ENCODE measurements at regions not wholly inside any gene's neighbourhood (a gene's known extent, or its start where the extent isn't known, plus 50 kb on each side); places are given as distances from the start of the nearest gene placed in this dataset.

- DNase-seq (ENCODE audit: extremely low spot score in 2 of 2) = no peak
- intact Hi-C loops (cut with DNase I) = no loop called here
- H3K36me3 ChIP-seq = no peaks in the 10 kb centered on the region
- H3K4me1 ChIP-seq = peaks cover 23% of the 10 kb centered on the region
- H3K27me3 ChIP-seq = no peaks in the 10 kb centered on the region
- H3K4me3 ChIP-seq = no peak overlapping the region
- no peaks in the 10 kb centered on the region for H3K9me3 ChIP-seq
- H3K27ac ChIP-seq = peak overlapping the region; percentile 12
- TF ChIP-seq POLR2AphosphoS5 (IDR thresholded peaks at IDR 0.05; ENCODE audit: insufficient read depth in 1 of 2, low read depth in 1 of 2) (no peak), POLR2A (IDR thresholded peaks at IDR 0.05) (no peak), CTCF (IDR thresholded peaks at IDR 0.05) (no peak)
These were observed 200.6 kb upstream of the CDH5 start for GRCh38 chr16:66165879-66166278.

GRCh38 chr16:66164581-66165247 is 201.8 kb upstream of the CDH5 start:
- intact Hi-C loops (cut with DNase I) = no loop called here
- Histone ChIP-seq H3K36me3 (no peaks in the 10 kb centered on the region), H3K27me3 (no peaks in the 10 kb centered on the region), H3K4me3 (no peak overlapping the region), H3K9me3 (no peaks in the 10 kb centered on the region), H3K4me1 (peaks cover 23% of the 10 kb centered on the region), H3K27ac (peak overlapping the region; percentile 42)
- TF ChIP-seq POLR2A (IDR thresholded peaks at IDR 0.05) (no peak), CTCF (IDR thresholded peaks at IDR 0.05) (no peak), POLR2AphosphoS5 (IDR thresholded peaks at IDR 0.05; ENCODE audit: insufficient read depth in 1 of 2, low read depth in 1 of 2) (peak; percentile 41 to 43)
- DNase-seq (ENCODE audit: extremely low spot score in 2 of 2) = no peak

DNA sequence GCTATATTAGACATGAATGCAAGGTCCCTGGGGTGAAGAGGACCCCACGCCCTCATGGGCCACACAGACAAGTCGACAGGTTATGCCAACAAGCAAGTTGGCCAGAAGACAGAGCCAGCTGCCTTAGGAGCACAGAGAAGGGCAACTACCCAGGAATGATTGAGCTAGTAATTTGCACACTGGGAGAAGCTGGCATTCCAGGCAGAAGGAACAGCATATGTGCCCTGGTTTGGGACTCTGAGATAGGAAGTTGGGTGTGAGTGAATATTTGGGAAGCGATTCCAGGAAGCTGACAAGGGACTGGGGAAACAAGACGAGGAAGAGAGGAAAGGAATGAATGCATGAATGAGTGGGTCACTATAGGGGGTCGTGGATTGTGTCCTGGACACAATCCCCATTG is 203.7 kb upstream of the CDH5 start:
- H3K4me1 ChIP-seq = peaks cover 23% of the 10 kb centered on the region
- no peak overlapping the region for H3K4me3 ChIP-seq
- intact Hi-C loops (cut with DNase I) = no loop called here
- no peaks in the 10 kb centered on the region for H3K36me3 ChIP-seq
- no peak for DNase-seq (ENCODE audit: extremely low spot score in 2 of 2)
- H3K27me3 ChIP-seq = no peaks in the 10 kb centered on the region
- TF ChIP-seq CTCF (IDR thresholded peaks at IDR 0.05) (no peak), POLR2A (IDR thresholded peaks at IDR 0.05) (no peak), POLR2AphosphoS5 (IDR thresholded peaks at IDR 0.05; ENCODE audit: insufficient read depth in 1 of 2, low read depth in 1 of 2) (no peak)
- H3K27ac ChIP-seq = no peak overlapping the region
- no peaks in the 10 kb centered on the region for H3K9me3 ChIP-seq

DNA sequence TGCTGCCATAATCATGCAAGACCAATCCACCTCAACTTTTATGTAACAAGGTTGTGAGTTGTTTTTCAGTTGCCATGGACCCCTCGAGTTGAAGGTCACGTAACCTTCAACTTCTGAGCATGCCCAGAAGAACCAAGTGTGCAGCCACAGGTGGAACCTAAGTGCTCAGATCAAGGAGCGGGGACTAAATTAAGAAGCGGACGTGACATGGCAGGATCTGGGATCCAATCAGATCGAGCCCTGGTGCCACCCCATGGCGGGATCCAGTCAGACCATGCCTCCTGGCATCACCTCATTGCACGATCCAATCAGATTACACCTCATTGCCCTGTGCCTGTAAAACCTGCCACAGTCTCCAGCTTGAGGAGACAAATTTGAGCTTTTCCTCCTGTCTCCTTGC is 204.5 kb upstream of the CDH5 start:
- Histone ChIP-seq H3K36me3 (no peaks in the 10 kb centered on the region), H3K27me3 (no peaks in the 10 kb centered on the region), H3K9me3 (no peaks in the 10 kb centered on the region), H3K4me3 (no peak overlapping the region), H3K27ac (no peak overlapping the region), H3K4me1 (peaks cover 23% of the 10 kb centered on the region)
- no peak for DNase-seq (ENCODE audit: extremely low spot score in 2 of 2)
- TF ChIP-seq POLR2AphosphoS5 (IDR thresholded peaks at IDR 0.05; ENCODE audit: insufficient read depth in 1 of 2, low read depth in 1 of 2) (no peak), CTCF (IDR thresholded peaks at IDR 0.05) (no peak), POLR2A (IDR thresholded peaks at IDR 0.05) (no peak)
- intact Hi-C loops (cut with DNase I) = no loop called here

GRCh38 chr16:66161269-66161668 is 205.2 kb upstream of the CDH5 start:
- Histone ChIP-seq H3K4me1 (peaks cover 23% of the 10 kb centered on the region), H3K4me3 (no peak overlapping the region), H3K9me3 (no peaks in the 10 kb centered on the region), H3K27me3 (no peaks in the 10 kb centered on the region), H3K27ac (no peak overlapping the region), H3K36me3 (no peaks in the 10 kb centered on the region)
- no peak for DNase-seq (ENCODE audit: extremely low spot score in 2 of 2)
- intact Hi-C loops (cut with DNase I) = no loop called here
- TF ChIP-seq POLR2A (IDR thresholded peaks at IDR 0.05) (no peak), CTCF (IDR thresholded peaks at IDR 0.05) (no peak), POLR2AphosphoS5 (IDR thresholded peaks at IDR 0.05; ENCODE audit: insufficient read depth in 1 of 2, low read depth in 1 of 2) (no peak)
